Transverse colon (tissue), 4 donors: ENCODE measurements at regions not wholly inside any gene's neighbourhood (a gene's known extent, or its start where the extent isn't known, plus 50 kb on each side); places are given as distances from the start of the nearest gene placed in this dataset.

ENCODE experiments used
- POLR2AphosphoS5 ChIP-seq, 3 donors: sonication (generic); formaldehyde crosslinking; IDR thresholded peaks; one replicate each; pipeline ENCODE4 v1.6.1; 2016; ENCODE audit warnings: antibody characterized with exemption in 3 of 3
- TF ChIP-seq, protein P1 (sequence below), 5 experiments: fragments of 200-600 bp in 3 of 5; fragments of 450-650 bp in 2 of 5; sonication (generic) in 3 of 5; IDR thresholded peaks; 1 replicate in 2 of 5; 2 replicates in 3 of 5; pipeline ENCODE4 v1.5.1; 2016 to 2017; ENCODE audit warnings: antibody characterized with exemption in 5 of 5, inconsistent platforms in 3 of 5, mild to moderate bottlenecking in 2 of 5, moderate library complexity in 1 of 5

DNA sequence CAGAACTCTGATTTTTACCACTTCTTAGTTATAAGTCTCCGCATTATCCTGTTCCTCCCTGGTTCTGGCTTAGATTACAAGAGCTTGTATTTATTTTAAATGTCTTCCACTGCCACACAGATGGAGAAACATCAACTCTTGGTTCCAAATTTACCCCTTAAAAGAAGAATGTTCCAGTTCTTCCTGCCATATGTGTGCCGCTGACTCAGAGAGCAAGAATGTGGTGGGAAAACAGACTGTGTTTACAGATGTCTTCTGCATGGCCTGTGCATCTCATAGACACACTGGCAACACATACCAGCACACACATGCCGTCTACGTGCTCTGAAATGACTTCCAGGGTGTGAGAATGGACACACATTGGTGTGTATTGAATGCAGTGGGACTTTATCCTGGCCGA, 383.0 kb downstream of the LRIG3 start:
- TF ChIP-seq, protein P1, sequence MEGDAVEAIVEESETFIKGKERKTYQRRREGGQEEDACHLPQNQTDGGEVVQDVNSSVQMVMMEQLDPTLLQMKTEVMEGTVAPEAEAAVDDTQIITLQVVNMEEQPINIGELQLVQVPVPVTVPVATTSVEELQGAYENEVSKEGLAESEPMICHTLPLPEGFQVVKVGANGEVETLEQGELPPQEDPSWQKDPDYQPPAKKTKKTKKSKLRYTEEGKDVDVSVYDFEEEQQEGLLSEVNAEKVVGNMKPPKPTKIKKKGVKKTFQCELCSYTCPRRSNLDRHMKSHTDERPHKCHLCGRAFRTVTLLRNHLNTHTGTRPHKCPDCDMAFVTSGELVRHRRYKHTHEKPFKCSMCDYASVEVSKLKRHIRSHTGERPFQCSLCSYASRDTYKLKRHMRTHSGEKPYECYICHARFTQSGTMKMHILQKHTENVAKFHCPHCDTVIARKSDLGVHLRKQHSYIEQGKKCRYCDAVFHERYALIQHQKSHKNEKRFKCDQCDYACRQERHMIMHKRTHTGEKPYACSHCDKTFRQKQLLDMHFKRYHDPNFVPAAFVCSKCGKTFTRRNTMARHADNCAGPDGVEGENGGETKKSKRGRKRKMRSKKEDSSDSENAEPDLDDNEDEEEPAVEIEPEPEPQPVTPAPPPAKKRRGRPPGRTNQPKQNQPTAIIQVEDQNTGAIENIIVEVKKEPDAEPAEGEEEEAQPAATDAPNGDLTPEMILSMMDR (IDR thresholded peaks at IDR 0.05) = no peak
- no peak for TF ChIP-seq POLR2AphosphoS5 (IDR thresholded peaks at IDR 0.05)
